GM18502 (cell line): ENCODE measurements at regions not wholly inside any gene's neighbourhood (a gene's known extent, or its start where the extent isn't known, plus 50 kb on each side); places are given as distances from the start of the nearest gene placed in this dataset.
"Not testable (repeated sequence)": the region's sequence is repeated elsewhere in the genome, so short reads cannot be mapped to it uniquely, and the experiment has no call there.

Experiments used
- ATAC-seq: cut with Tn5 transposase; IDR thresholded peaks from one replicate; pipeline ENCODE4 v1.9.1; 2021; ENCODE audit warnings: mild to moderate bottlenecking; ENCODE audit not compliant: unreplicated experiment, poor library complexity

- not testable (repeated sequence) for ATAC-seq
Measured at GRCh38 chrX:76774912-76775311, 347.4 kb downstream of the MAGEE1 start.

GRCh38 chrX:76796311-76796710, 368.8 kb downstream of the MAGEE1 start:
- ATAC-seq: no peak

- no peak for ATAC-seq
Measured at GRCh38 chrX:76802708-76803107, 375.2 kb downstream of the MAGEE1 start.

DNA sequence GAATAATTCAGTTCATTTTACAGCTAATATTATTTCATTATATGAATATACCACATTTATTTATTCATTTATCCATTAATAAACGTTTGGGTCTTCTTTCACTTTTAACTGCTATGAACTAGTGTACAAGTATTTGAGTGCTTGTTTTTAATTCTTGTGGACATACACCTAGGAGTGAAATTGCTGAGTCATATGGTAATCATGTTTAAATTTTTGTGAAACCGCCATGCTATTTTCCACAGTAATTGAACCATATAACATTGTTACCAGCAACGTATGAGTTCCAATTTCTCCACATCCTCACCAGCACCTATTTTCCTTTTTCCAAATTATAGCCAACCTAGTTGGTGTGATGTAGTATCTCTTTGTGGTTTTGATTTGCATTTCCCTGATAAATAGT, 388.2 kb downstream of the MAGEE1 start:
- ATAC-seq: no peak

- ATAC-seq: not testable (repeated sequence)
Measured at GRCh38 chrX:76817279-76817678, 389.8 kb downstream of the MAGEE1 start.

GRCh38 chrX:76821276-76821675, 393.8 kb downstream of the MAGEE1 start:
- ATAC-seq: no peak

- ATAC-seq: no peak
Measured at GRCh38 chrX:76827672-76828071, 400.2 kb downstream of the MAGEE1 start.

DNA sequence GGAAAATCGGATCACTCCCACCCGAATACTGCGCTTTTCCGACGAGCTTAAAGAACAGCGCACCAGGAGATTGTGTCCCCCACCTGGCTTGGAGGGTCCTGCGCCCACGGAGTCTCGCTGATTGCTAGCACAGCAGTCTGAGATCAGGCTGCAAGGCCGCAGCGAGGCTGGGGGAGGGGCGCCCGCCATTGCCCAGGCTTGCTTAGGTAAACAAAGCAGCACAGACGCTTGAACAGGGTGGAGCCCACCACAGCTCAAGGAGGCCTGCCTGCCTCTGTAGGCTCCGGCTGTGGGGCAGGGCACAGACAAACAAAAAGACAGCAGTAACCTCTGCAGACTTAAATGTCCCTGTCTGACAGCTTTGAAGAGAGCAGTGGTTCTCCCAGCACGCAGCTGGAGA, 413.4 kb downstream of the MAGEE1 start:
- ATAC-seq: not testable (repeated sequence)

DNA sequence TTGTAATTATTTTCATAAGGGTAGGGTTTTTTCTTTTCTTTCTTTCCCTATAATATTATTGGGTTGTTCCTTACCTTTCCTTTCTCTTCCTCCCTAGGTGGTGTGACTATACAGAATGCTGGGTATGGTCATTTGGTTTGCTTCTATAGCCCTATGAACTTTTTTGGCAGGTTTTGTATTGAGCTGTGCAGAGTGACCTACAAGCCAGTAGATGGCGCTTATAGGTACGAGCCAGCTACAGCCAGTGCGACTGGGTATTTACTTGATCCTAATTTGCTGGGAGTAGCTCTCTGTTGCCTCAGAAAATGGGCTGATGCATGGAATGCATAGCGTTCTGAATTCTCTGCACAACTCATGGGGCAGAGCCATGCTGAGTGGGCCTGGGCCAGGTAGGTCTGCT, 423.3 kb downstream of the MAGEE1 start:
- ATAC-seq: no peak

DNA sequence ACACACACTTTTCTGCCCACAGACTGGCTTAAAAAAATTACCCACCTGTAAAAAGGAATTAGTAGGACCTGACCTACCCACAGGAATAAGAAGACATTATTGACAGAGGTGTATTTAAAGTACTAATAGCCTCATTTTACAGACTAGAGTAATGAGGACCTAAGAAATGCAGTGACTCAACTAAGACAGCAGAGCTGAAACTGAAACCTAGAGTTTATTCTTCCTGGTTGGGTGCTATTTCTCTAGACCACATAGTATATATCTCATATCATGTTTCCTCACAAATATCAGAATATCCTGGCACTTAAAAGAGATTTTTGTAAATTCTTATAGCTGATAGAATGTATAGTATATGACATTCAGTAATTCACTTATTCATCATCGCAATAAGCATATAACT, 435.0 kb downstream of the MAGEE1 start:
- ATAC-seq: no peak

DNA sequence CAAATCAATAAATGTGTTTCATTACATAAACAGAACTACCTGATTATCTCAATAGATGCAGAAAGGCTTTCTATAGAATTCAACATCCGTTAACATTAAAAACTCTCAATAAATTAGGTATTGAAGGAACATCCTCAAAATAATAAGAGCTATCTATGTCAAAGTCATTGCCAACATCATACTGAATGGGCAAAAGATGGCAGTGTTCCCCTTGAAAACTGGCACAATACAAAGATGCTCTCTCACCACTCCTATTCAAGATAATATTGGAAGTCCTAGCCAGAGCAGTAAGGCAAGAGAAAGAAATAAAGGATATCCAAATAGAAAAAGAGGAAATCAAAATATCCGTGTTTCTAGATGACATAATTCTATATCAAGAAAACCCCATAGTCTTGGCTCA, 466.4 kb downstream of the MAGEE1 start:
- no peak for ATAC-seq

DNA sequence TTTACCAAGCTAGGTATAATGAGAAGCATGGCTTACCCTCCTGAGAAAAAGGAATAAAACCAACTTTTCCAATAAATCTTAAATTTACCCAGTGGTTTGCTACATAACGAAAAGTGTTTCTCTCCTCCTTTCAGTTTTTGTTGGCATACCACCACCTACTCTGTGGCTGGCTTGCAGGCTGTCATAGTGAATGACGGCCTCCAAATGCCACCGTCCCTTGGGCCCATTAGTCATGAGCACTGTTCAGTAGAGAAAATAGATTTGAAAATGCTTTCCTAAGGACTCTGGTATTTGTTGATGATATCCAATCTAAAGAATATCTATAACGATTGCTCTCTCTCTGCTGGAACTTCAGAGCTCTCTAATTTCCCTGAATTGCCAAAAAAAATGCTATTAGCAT, 488.3 kb downstream of the MAGEE1 start:
- no peak for ATAC-seq

- no peak for ATAC-seq
Measured at GRCh38 chrX:76918033-76918432, 490.5 kb downstream of the MAGEE1 start.

GRCh38 chrX:76919761-76920160, 492.3 kb downstream of the MAGEE1 start:
- no peak for ATAC-seq

DNA sequence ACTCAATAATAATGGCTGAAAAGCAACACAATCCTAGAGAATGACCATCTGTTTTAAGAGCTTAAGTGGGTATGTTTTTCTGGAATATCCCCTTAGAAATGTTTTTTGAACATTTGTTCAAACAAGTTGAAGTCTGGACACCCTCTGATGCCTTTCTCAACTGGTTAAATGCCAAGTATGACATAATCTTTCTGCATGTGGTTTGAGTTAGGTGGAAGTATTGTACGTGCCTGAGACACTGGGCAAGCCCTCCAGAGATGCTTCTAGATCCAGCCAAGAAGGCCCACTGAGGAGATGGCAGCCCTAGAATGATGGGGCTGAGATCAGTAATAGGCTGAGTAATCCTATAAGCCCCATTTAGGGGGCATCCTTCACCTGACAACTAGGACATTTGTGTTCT, 493.1 kb downstream of the MAGEE1 start:
- no peak for ATAC-seq

DNA sequence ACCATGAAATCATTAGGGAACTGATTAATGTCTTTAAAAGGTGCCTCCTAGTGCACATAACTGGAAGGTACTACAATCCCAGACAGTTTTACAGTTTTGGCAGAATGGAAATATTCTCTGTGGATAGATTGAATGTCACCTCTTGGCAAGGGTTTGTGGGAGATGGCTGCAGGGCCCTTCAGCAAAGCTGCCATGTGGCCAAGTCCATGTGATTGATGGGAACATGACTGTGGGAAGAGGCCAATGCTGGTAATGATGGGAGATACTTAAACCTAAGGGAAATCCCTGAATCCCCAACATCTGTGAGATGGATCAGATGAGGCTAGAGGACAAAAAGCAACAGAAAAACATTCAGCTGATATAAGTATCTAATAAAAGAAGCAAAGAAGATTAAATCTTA, 493.7 kb downstream of the MAGEE1 start:
- ATAC-seq: no peak

DNA sequence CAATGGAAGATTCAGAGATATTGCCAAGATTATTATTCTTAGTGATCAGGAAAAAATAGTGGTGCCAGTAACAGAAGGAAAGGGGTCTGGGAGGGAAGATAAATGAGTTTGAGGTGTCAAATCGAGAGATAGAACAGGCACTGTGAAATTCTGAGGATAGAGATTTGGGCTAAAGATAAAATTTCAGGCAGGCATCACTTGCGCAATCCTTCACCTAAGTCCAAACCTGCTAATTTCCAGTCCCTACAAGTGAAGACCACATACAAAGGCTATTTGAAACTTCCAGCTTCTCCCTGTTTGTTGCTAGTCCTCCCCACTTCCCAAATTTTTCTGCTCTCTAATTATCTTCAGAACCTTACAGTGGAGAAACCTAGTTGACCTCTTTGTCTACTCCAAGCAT, 494.6 kb downstream of the MAGEE1 start:
- ATAC-seq: no peak

DNA sequence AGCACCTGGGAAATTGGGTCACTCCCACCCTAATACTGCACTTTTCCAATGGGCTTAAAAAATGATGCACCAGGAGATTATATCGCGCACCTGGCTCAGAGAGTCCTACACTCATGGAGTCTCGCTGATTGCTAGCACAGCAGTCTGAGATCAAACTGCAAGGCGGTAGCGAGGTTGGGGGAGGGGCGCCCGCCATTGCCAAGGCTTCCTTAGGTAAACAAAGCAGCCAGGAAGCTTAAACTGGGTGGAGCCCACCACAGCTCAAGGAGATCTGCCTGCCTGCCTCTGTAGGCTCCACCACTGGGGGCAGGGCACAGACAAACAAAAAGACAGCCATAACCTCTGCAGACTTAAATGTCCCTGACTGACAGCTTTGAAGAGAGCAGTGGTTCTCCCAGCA, 497.1 kb downstream of the MAGEE1 start:
- not testable (repeated sequence) for ATAC-seq

DNA sequence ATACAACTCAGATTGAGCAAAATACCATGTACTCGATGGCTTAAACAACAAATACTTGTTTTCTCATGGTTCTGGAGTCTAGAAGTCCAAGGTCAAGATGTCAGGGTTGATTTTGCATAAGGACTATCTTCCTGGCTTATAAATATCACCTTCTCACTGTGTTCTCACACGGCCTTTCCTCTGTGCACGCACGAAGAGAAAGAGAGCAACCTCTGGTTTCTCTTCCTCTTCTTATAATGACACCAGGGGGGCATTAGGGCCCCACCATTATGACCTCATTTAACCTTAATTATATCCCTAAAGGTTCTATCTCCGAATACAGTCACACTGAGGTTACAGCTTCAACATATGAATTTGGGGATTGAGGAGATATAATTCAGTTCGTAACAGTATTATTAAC, 504.0 kb downstream of the MAGEE1 start:
- no peak for ATAC-seq

DNA sequence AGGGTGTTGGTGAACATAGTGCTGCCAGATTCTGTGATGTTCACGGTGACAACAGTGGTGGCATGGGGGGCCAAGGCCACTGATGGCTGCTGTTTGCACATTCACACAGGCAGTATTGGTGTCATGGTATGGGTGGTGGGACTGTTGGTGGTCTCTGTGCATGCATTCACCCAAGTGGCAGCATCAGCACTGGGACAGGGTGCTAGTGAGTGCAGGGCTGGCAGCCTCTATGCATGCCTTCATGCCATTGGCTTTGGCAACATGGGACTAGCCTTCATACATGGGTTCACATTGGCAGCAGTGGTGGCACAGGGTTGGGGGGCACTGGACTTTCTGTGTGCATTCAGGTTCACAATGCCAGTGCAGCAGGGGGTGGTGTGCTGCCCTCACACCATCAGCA, 489.7 kb upstream of the FGF16 start:
- no peak for ATAC-seq

- ATAC-seq: peak; percentile 60
Measured at GRCh38 chrX:76971393-76972376, 475.5 kb upstream of the FGF16 start.

DNA sequence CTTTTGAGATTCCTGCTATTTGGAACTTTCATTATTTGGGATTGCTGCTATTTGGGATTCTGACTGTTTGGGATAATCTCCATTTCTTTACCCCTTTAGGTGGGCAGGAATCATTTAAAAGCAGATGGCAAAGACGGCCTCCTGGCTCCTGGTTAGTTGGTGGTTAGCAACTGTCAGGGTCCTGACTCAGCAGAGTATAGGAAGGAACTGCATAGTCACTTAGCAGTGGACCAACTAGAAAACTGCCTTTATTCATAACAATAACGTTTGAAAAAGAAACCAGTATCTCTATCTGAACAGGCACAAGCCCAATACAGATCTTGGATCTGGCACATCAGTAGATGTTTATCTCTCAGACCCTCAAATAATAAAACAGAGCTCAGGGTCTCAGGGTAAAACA, 469.7 kb upstream of the FGF16 start:
- no peak for ATAC-seq
